HG02759 (cell line): ENCODE measurements at regions not wholly inside any gene's neighbourhood (a gene's known extent, or its start where the extent isn't known, plus 50 kb on each side); places are given as distances from the start of the nearest gene placed in this dataset.

ENCODE experiments used
- ATAC-seq: cut with Tn5 transposase; IDR thresholded peaks from one replicate; pipeline ENCODE4 v1.9.1; 2021; ENCODE audit warnings: mild to moderate bottlenecking, moderate library complexity; ENCODE audit not compliant: unreplicated experiment

DNA sequence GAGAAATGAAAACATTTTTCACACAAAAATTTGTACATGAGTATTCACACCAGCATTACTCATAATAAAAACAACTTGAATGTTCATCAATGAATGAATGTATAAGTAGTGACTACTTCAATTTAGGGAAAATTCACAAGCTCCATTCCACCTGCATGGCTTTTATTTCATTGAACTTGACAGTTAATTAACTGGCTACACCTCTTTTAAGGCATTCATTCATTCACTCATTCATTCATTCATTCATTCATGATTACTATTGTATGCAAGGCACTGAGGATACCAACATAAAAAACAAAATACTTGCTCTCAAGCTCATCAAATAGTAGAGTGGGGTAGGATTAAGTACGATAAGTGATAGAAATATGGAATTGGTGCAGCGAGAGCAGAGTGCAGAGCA lies 198.3 kb upstream of the DLGAP1 start:
- ATAC-seq: no peak

DNA sequence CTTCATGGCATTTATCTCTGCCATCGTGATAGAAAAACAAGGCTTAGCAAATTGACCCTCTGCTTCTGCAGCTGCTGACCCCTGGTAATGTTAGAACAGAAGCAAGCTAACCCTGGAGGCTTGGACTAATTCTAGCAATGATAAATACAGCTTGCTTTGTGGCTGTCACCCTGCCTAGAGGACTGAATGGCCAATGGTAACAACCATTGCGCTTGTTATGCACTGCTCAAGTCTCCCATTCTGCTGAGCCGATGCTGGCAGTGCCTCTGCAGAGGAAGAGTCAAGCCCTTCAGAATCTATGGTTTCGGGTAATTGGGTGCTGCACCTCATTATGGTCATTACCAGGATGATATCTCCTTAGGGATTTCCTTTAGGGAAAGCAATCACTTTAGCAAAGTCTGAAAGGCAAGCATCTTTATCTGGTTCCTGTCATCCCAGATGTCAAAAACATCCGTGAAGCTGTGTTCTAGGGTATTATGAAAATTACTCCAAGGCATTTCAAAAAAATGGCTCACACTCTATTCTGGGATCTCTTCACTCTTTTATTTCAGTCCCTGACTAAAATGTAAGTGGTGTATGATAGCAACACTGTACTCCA lies 186.8 kb upstream of the DLGAP1 start:
- ATAC-seq: no peak

- peak; percentile 16 for ATAC-seq
Measured at GRCh38 chr18:4640349-4641012, 185.4 kb upstream of the DLGAP1 start.

GRCh38 chr18:4639628-4640310 lies 184.7 kb upstream of the DLGAP1 start:
- peak; percentile 95 for ATAC-seq

DNA sequence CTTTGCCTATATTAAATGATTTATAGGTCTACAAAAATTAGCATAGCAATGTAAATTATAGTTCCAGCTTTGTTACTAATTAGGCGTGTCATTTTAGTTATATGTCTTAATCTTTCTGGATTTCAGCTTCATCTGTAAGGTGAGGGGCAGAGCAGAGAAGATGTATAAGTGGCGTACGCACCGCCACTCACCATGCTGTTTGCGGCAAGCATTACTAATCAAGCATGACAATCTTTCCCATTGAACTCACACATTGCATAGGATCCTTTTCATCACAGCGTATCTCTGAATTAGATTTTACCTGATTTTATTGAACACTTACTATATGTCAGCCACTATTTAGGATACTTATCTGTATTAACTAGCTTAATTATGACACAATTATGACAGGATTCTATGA lies 183.6 kb upstream of the DLGAP1 start:
- ATAC-seq: no peak

GRCh38 chr18:4637876-4638275 lies 182.8 kb upstream of the DLGAP1 start:
- ATAC-seq: no peak

DNA sequence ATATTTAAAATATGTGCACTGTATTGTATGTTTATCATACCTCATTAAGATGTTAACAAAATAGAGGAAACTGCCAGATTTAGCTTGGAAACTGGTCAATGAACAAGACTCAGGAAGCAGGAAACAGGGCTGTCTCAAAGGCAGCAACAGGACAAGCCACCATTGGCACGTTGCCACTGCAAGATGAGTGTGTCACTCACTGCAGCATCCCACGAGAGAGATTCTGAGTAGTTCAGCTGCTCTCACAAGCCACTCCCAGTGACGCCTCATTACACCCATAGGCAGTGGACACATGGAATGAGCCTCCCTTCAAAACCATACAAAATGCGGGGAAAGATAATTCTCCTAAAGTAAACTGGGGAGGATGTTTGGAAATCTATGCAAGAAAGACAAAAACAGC lies 181.9 kb upstream of the DLGAP1 start:
- no peak for ATAC-seq

- no peak for ATAC-seq
Measured at GRCh38 chr18:4631239-4631638, 176.1 kb upstream of the DLGAP1 start.

DNA sequence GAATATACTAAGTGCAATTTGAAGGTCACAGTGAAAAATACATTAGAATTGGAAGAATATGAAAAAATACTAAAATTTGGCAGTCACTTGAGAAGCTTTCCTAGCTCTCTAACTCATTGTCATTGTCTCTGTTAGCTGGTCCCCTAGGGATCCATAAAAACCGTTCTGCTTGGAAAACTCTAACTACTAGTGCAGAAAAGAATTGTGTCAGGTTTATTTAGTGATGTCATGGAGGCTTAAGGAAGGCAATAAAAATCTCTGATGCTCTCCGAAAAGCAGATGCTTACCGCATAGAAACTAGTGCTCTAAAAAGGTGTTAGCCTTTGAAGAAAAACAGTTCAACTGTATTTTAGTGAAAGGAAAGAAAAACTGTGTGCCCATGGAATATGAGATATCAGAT lies 150.1 kb upstream of the DLGAP1 start:
- ATAC-seq: no peak

- ATAC-seq: no peak
Measured at GRCh38 chr18:4603955-4604354, 148.8 kb upstream of the DLGAP1 start.

DNA sequence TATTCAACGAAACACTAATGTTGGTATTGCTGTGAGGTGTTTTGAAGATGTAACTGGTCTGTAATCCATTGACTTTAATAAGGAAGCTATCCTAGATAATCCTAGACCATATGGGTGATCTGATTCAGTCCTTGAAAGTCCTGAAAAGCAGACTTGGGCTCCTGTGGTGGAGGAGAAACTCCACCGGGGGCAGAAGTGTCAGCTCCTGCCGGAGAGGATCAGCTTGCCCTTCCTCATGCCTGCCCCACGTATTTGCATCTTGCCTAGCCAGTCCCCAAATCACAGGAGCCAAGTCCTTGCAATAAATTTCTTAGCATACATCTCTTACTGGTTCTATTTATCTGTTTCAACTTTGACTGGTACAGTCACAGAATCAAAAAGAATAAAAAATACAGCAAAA lies 144.2 kb upstream of the DLGAP1 start:
- ATAC-seq: no peak

DNA sequence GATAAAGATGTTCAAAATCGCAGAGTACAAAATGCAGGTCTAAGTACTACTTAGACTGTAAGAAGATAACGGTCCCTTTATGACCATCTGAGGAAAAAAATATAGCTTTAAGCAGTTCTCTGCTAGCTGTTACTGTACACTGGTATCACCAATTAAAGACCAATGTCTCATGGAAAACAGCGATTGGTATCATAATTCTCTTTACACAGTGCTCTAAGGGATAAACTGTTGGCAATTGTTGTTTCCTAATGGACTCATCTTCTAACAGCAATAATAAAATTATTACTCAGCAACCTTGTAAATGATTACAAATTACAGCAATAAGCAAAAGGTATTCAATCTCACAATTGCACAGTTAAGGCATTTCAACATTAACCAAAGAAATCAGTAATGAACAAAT lies 142.2 kb upstream of the DLGAP1 start:
- ATAC-seq: no peak

DNA sequence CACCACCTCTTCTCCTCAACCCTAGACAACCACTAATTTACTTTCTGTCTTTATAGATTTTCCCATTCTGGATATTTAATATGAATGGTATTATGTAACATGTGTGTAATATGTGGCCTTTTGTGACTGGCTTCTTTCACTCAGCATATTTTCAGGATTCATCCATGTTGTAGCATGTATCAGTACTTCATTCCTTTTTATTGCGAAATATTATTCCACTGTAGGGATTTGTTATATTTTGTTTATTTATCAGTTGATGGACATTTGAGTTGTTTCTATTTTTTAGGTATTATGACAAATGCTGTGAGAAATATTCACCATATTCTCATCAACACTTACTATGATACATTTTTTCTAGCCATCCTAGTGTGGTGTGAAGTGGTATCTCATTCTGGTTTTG lies 138.8 kb upstream of the DLGAP1 start:
- ATAC-seq: no peak

GRCh38 chr18:4593459-4593858 lies 138.4 kb upstream of the DLGAP1 start:
- ATAC-seq: no peak

DNA sequence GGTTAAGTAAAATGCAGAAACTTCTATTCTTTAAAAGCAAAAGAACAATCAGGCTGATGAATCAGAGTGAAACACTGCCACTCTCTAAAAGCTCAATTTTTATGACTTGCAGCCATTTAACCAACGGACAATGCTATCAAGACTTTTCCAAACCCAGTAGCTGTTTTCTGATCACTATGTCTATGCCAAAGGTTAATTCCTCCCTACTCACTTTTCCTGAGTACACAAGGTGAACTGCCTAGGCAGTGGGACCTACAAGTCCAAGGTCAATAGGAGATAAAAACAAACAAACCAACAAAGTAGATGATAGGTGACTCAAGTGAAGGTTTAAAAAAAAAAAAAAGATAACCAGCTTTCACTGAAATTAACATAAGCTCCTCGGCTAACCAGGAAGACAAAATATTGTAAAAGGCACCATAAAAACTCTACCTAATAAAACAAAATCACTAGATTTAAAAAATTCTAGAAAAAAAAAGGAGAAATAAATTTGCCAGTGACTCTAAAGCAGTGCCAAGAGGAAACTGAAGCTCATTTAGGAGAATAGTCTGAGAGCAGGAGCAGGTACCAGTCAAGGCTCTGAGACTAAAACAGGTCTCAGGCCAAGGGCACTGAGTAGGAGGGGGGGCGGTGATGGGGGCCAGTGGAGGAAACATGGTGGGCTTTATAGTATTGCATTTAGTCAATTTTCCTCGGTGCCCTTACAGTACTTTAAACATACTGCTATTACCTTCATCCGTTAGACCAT lies 134.1 kb upstream of the DLGAP1 start:
- no peak for ATAC-seq

GRCh38 chr18:4587204-4587603 lies 132.1 kb upstream of the DLGAP1 start:
- ATAC-seq: no peak

DNA sequence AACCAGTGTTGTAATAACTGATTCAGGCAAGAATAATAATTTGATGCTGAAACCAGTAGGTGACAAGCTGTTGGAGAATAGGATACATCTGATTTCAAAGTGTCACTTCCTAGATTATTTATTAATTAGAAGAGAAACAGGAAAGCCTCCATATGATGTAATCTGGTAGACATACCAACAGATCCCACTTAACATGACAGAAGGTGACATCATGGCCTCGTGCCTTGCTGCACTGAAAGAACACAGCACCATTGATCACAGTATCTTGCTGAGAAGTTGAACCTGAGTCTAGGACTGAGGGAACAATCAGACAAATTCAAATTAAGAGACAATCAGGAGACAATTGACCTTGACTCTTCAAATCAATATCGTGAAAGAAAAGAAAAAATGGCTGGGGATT lies 131.6 kb upstream of the DLGAP1 start:
- no peak for ATAC-seq

- ATAC-seq: no peak
Measured at GRCh38 chr18:4582431-4583335, 127.6 kb upstream of the DLGAP1 start.

GRCh38 chr18:4581966-4582365 lies 126.9 kb upstream of the DLGAP1 start:
- no peak for ATAC-seq

GRCh38 chr18:4578449-4578848 lies 123.3 kb upstream of the DLGAP1 start:
- ATAC-seq: no peak

DNA sequence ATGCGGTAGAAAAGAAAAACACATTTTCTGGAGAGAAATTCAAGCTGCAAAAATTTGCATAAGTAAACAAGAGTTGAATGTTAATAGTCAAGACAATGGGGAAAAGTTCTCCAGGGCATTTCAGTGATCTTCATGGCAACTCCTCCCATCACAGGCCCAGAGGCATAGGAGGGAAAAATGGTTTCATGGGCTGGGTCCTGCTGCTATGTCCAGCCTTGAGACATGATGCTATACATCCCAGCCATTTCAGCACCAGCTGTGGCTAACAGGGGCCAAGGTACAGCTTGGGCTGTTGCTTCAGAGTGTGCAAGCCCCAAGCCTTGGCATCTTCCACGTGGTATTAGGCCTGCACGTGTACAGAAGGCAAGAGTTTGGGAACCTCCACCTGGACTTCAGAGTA lies 118.6 kb upstream of the DLGAP1 start:
- ATAC-seq: no peak
